HG03025 (cell line): ENCODE measurements at regions not wholly inside any gene's neighbourhood (a gene's known extent, or its start where the extent isn't known, plus 50 kb on each side); places are given as distances from the start of the nearest gene placed in this dataset.
"Not testable (repeated sequence)": the region's sequence is repeated elsewhere in the genome, so short reads cannot be mapped to it uniquely, and the experiment has no call there.

ENCODE experiments used
- ATAC-seq: cut with Tn5 transposase; IDR thresholded peaks from one replicate; pipeline ENCODE4 v1.9.1; 2021; ENCODE audit warnings: mild to moderate bottlenecking, moderate library complexity; ENCODE audit not compliant: unreplicated experiment, low FRiP score

DNA sequence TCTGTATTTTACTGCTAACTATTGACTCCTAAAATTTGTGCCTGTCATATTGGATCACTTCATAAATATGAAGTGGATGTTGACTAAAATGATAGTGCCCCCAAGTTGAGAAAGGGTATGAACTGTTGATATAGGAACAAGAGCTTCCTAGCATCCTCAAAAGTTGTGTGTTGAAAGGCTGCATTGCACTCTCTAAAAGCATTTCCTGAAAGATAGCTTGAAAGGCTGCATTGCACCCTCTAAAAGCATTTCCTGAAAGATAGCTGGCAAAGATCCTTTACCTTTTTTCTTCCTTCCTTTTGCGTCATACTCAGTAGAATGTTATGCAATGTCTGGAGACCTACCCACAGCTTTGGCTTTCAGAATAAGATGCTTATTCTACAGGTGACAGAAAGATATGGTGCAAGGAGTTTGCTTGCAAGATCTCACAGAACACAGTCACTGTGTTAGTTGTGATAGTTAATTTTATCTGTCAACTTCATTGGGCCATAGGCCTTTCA, 274.6 kb upstream of the GALNTL6 start:
- ATAC-seq = no peak

DNA sequence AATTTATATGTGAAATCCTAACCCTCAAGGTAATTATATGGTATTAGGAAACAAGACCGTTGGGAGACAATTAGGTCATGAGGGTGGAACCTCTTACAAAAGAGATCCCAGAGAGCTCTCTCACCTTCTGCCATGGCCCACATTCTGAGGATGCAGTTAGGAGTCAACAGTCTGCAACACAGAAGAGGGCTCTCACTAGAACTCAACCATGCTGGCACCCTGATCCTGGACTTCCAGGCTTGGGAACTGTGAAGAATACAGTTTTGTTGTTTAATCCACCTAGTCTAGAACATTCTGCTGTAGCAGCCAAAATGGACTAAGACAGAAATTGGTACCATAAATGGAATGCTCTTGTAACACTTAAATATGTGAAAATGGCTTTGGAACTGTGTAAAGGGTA, 278.8 kb upstream of the GALNTL6 start:
- no peak for ATAC-seq

DNA sequence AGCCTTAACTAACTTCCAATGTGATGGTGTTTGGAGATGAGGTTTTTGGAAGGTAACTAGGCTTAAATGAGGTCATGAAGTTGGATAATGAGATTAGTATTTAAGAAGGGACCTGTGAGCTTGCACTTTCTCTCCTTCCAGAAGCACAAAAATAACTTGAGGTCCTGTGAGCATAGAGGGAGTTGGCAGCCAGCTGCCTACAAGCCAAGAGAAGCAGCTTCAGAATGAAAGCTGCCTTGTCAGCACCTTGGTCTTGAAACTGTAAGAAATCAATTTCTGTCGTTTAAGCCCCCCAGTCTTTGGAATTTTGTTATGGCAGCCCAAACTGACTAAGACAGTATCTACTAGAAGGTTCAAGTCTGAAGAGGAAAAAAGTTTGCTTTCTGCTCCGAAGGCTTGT, 280.2 kb upstream of the GALNTL6 start:
- ATAC-seq = no peak

DNA sequence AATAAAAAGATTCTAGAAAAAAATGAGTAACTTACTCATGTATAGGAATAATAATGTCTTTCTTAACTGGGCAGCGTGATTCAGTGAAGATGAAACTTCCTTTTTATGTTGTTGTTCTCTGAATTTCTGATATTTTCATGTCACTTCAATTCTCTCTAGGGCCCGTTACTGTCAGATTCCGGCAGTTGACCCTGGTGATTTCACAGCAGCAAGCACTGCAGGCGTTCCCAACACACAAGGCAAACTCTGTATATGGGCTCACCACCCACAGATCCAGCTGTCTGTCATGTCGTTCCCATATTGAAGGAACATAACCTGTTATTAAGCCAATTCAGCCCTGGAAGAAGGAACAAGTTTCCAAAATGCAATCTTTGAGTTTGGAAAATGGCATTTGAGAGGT, 288.3 kb upstream of the GALNTL6 start:
- ATAC-seq = no peak

DNA sequence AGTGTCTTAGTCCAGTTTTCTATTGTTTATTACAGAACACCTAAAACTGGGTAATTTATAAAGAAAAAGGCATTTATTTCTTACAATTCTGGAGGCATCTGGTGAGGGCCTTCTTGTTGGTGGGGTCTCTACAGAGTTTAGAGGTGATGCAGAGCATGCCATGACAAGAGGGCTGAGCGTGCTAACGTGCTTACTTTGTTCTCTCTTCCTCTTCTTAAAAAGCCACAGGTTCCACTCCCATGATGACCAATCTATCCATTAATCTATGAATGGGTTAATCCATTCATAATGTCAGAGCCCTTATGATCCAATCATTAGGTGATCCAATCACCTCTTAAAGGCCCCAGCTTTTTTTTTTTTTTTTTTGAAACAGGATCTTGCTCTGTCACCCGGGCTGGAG, 291.5 kb upstream of the GALNTL6 start:
- no peak for ATAC-seq

DNA sequence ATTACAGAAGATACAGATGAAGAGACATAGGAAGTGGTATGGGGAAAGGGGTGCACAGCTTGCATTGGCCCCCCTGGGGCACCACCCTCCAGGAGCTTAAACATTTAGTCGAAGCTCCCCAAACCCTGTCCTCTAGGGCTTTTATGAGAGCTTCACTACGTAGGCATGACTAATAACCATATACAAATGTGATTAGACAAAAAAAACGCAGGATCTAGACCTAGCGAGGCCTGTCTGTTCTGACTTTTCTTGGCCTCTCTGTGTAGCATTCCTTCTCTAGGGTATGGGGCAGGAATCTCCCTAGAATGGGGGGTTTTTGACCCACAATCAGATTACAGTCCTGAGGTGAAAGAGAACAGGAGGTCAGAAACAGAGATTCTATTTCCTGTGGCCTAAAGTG, 293.7 kb upstream of the GALNTL6 start:
- ATAC-seq = no peak

DNA sequence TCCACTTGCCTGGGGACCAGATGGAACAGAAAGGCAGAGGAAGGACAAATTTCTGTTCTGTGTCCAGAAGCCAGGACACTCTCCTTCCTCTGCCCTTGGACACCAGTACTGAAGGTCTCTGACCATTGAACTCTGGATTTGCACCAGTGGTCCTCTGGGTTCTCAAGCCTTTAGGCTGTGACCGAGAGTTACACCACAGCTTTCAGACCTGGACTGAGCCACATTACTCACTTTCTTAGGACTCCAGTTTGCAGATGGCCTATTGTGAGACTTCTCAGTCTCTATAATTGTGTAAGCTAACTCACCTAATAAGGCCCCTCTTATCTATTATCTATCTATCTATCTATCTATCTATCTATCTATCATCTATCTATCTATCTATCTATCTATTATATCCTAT, 295.3 kb upstream of the GALNTL6 start:
- no peak for ATAC-seq

DNA sequence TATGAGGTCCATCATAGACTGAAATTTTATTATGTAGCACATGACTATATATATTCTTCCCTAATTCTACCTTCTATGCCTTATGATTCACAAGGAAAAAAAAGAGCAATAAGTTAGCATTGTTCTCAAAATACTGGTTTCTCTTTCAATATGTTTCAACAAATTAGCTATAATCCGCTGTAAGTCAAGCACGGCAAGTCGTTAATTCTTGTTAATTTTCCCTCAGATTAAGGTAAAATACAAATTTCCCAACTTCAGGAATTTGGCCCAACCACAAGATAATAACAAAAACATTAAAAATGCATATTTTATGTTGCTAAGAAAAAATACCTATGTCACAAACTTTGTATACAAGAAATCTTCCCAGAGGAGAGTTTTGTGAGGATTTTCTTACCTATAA, 296.5 kb upstream of the GALNTL6 start:
- ATAC-seq = no peak

DNA sequence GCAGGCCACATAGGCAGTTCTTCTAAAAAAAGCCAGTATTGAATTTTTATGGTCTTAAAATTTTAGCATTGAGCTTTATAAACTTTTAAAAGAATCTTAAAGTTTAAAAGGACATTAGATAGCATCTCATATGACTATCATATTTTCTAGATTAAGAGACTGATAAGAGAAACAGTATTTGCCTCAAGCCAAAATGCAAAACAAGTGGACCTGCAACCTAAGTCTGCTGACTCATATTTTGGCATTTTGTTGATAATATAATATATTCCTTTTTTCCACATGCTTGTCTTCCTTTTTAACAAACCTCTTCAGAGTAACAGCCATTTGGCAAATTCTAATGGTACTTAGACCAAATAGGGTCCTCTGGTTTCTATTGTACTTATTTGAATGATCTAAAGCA, 328.5 kb upstream of the GALNTL6 start:
- ATAC-seq = no peak

DNA sequence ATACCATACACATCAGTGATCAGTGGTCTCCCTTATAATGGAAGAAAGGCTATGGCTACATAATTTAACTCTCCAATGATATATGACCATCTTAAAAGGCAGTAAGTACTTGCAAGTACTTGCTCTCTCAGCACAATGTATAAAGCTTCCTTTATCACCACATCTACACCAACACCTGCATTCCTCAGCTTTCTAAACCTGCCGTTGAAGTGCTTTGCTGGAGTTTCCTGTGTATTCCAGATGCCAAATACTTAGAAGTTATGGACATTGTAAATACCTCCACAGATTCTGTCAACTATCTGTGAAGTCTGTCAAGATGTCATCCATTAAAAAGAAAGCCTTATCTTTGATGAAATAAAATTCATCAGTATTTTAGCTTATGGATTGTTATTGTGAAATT, 335.0 kb upstream of the GALNTL6 start:
- ATAC-seq = no peak

DNA sequence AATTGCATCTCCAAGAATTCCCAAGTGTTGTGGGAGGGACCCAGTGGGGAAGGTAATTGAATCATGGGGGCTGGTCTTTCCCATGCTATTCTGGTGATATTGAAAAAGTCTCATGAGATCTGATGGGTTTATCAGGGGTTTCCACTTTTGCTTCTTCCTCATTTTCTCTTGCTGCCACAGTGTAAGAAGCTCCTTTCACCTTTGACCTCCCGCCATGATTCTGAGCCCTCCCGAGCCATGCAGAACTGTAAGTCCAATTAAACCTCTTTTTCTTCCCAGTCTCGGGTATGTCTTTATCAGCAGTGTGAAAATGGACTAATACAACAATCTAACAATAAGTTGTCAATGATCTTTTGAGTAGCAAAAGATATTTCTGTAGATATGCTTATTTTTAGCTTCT, 338.1 kb upstream of the GALNTL6 start:
- not testable (repeated sequence) for ATAC-seq

DNA sequence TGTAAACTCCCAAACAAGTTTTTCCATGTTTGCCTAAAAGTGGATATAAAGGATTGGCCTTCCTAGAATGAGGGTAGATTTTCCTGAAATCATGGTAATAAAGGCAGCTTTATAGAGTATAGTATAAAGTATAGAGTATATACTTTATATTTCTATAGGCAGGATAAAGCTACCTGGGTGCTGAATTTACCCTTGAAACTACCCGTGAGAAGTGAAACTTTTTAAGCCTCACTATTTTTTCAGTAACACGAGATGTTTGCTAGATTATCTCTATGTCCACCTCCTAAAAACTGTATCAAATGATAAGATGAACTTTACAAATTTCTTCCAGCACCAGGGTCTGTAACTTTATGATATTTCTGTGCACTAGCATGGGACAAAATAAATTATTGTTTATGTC, 340.0 kb upstream of the GALNTL6 start:
- ATAC-seq = no peak

DNA sequence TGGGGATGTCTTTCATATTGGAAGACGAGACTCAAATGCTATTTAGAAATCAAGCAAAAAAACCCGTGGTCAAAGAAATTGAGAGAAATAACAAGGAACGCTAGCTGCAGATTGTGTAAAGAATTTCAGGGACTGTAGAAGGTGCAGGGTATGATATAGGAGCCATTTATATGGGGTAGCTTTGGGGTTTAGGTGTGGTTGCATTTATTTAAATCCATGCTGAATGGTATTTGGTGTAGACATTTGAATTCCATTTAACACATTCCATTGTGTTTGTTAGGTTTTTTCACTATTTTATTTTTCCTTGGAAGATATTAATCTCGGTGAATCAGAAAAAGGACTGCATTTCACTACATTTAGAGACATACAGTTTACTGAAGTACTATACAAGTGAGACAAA, 341.0 kb upstream of the GALNTL6 start:
- ATAC-seq = no peak

DNA sequence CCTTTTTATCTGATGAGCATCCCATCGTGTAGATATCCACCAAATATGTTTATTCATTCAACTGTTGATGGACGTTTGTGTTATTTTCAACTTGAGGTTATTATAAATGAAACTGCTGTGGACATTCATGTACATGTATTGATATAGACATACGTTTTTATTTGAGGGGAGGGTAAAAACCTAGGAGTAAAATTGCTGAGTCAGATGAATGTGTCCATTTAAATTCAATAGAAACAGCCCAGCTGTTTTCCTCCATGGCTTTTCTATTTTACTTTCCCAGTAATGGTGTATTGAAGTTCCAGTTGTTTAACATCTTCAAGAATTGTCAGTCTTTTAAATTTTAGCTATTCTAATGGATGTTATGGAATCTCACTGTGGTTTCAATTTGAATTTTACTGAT, 348.7 kb upstream of the GALNTL6 start:
- ATAC-seq = no peak

DNA sequence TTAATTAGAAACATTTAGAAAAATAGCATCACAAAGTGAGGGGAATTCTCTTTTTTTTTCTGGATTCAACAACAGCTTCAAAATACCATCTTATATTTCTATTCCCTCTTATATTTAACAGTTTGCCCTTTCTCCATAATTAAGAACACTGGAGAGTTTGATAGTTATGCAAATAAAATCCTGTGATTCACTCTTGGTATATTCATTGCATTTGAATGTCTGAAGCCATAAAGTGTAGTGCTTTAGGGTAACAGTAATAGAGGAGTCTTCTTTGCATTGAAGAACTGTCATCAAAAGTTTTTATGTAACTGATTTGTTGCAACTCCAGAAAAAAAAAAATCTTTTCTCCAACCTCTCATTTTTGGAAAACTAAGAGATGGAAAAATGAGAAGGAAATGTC, 352.0 kb upstream of the GALNTL6 start:
- no peak for ATAC-seq

DNA sequence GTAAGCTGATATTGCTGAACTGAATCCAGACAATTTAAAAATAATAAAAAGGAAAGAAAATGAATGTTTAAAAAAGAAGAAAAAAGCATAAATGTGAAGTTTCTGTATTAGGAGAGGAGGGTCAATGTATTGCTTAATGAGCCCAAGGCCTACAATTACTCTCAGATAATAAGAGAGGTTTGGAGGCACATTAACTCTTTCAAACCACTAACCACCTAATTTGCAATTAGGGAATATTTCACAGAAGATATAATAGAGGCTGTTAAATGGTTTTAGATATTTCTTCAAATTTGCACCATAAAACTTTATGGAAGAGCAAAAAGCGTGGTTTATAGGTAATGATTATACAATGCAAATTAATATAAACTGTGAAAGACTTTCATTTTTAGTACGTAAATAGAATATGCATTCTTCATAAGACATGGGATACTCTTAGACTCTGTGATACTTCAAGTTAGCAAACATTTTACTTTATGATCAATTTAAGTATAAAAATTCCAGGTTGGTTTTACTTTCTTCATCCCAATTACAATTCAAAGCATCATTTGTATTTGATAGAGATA, 364.2 kb upstream of the GALNTL6 start:
- no peak for ATAC-seq

DNA sequence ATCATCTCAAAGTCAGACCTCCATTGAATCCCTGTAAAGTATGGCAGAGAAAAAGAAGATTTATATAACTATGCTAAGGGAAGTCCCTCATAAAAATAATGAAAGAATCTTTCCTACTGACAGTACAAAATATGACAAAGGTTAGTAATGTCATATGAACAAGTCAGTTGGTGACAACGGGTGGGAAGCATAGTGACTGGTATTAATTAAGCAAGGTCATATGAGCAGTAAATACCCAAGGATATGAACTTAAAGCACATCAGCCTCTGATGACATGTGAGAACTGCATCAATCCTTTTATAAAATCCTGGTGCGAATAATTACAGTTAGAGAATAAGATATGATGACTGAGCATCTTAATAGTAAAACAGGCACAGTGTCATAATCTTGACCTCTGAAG, 364.8 kb upstream of the GALNTL6 start:
- ATAC-seq = no peak

DNA sequence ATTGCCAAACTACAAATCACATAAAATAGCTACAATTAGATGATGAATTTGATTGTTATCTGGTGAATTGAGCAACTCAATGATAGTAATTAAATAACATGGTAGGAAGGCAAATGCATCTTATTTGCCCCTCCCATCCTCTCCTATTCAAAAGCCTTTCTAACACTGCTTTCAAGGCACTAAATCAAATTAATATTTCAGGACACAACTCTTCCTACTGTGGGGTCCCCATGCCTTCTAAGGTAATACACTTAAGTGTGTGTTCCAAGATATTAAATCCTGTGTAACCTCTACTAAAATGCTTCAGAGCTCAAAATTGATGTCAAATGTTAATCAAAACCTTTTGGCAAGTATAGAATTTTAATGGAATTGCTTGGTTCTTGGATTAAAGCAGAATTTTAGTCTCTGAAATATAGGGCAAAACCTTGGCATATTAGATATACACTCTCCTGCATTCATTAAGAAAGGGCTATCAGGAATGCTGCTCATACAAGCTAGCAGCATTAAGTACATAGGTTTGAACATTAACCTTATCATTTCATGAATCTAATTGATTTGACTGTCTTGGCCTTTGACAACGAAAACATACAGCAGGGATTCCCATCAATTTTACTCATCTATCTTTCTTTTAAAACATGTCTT, 371.8 kb upstream of the GALNTL6 start:
- ATAC-seq = no peak

DNA sequence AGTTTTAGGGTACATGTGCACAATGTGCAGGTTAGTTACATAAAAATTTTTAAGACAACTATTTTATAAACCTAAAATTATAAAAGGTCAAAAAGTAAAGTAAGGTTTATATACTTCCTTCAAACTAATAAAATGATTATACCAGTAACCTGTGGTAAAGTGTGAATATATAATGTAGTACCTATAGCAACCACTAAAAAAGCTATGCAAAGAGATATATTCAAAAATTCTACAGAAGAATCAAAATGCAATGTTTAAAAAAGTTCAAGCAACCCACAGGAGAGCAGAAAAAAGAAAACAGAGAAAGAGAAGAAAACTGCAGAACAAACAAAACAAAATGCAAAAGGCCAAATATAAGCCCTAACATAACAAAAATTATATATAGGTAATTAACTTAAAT, 379.5 kb upstream of the GALNTL6 start:
- ATAC-seq = no peak

DNA sequence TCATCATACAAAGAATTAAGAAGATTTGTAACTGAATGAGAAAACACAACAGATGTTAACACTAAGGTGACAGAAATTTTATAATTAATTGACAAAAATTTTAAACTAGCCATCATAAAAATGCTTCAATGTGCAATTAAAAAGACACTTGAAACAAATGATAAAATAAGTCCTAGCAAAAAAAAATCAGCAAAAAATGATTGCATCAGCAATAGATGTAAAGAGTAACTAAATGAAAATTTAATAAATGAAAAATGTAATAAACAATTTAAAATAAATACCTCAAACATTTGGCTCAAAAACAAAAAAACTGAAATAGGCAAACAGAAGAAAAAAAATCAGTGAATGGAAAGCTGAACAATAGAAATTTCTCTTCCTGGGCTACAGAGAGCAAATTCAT, 380.7 kb upstream of the GALNTL6 start:
- ATAC-seq = no peak

DNA sequence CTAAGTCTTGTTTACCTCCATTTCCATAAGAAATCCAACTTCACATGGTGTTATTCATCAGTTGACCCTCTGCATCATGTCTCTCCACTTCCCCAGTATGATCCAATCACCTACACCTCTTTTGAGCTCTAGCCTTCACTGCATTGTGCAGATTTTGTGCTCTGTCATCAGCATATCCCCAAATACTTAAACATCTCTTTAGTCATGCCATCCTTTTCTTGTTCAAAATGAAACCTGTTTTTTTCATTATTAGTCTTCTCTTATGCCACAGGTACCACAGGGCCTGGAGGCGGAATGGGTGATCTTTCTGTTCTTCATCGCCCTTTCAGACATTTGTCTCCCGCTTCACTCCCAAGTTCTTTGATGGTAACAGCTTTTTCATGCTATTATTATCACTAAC, 382.7 kb upstream of the GALNTL6 start:
- no peak for ATAC-seq

DNA sequence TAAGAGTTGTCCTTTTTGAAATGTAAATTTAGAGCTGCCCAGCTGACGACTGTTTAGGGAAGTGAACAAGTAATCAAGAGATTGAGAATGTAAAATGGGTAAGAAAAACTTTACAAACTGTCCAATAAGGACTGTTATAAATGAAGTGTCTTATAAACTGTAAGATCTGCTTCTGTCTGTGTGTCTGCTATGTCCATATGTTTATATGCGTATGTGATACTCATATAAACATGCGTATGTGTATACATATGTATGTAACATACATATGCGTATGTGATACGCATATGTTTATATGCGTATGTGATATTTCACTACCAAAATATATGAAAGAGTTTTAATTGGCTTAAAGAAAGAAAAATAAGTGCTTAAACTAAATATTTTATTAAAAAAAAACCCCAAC, 416.0 kb upstream of the GALNTL6 start:
- no peak for ATAC-seq

DNA sequence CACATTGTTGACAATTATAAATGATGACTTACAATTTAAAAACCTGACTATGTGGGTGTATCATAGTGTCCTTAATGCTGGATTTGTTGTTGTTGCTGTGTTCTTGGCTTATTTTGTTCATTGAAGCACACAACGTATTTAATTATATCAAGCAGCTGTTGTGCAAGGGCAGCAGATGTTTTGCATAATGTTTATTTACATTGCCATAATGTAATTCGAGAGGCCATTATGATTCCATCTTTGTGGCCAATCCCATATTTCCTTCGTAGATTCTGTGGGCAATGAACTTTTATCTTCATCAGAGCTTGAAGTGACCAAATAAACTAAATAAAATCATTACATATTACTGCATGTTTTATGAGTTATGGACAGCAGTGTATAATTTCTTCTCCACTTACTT, 422.6 kb upstream of the GALNTL6 start:
- ATAC-seq = no peak
